ENCODE measurements at regions not wholly inside any gene's neighbourhood (a gene's known extent, or its start where the extent isn't known, plus 50 kb on each side); places are given as distances from the start of the nearest gene placed in this dataset.

- WGBS = 82% methylated on average over 5 of the region's 5 CpGs
- Histone ChIP-seq H3K4me1 (no peaks in the 10 kb centered on the region), H3K4me3 (no peak overlapping the region), H3K27me3 (no peaks in the 10 kb centered on the region), H3K27ac (replicated peaks in 1 of 4) (no peak overlapping the region), H3K36me3 (no peaks in the 10 kb centered on the region), H3K9me3 (peaks cover 0 to 5% (median 0%) of the 10 kb centered on the region in 4 donors)
- intact Hi-C loops (cut with DNase I) = no loop called here
- no peak for DNase-seq (ENCODE audit: extremely low spot score)
- TF ChIP-seq POLR2AphosphoS5 (IDR thresholded peaks at IDR 0.05) (no peak), CTCF (IDR thresholded peaks at IDR 0.05) (no peak), EP300 (IDR thresholded peaks at IDR 0.05) (no peak), POLR2A (IDR thresholded peaks at IDR 0.05; ENCODE audit: low read depth) (no peak)
Measured at GRCh38 chr11:25593221-25593620, 738.7 kb upstream of the ANO3 start.

GRCh38 chr11:25596701-25597100, 735.2 kb upstream of the ANO3 start:
- no peaks in the 10 kb centered on the region for H3K9me3 ChIP-seq
- TF ChIP-seq POLR2AphosphoS5 (IDR thresholded peaks at IDR 0.05) (no peak), POLR2A (IDR thresholded peaks at IDR 0.05; ENCODE audit: low read depth) (no peak), EP300 (IDR thresholded peaks at IDR 0.05) (no peak), CTCF (IDR thresholded peaks at IDR 0.05) (no peak)
- intact Hi-C loops (cut with DNase I) = no loop called here
- no peaks in the 10 kb centered on the region for H3K4me1 ChIP-seq
- no peak overlapping the region for H3K27ac ChIP-seq (replicated peaks in 1 of 4)
- WGBS = 74% methylated on average over 3 of the region's 3 CpGs
- no peak for DNase-seq (ENCODE audit: extremely low spot score)
- H3K36me3 ChIP-seq = no peaks in the 10 kb centered on the region
- no peaks in the 10 kb centered on the region for H3K27me3 ChIP-seq
- H3K4me3 ChIP-seq = no peak overlapping the region

- no peaks in the 10 kb centered on the region for H3K9me3 ChIP-seq
- WGBS = 57% methylated on average over 2 of the region's 2 CpGs
- TF ChIP-seq EP300 (IDR thresholded peaks at IDR 0.05) (no peak), POLR2A (IDR thresholded peaks at IDR 0.05; ENCODE audit: low read depth) (no peak), POLR2AphosphoS5 (IDR thresholded peaks at IDR 0.05) (no peak), CTCF (IDR thresholded peaks at IDR 0.05) (no peak)
Measured at GRCh38 chr11:25597696-25598095, 734.2 kb upstream of the ANO3 start.

GRCh38 chr11:25602149-25602548, 729.8 kb upstream of the ANO3 start:
- no peaks in the 10 kb centered on the region for H3K9me3 ChIP-seq
- intact Hi-C loops (cut with DNase I) = no loop called here
- no peak overlapping the region for H3K27ac ChIP-seq (replicated peaks in 1 of 4)
- H3K4me1 ChIP-seq = no peaks in the 10 kb centered on the region
- 93% methylated on average over 2 of the region's 2 CpGs for WGBS
- no peak for TF ChIP-seq POLR2AphosphoS5 (IDR thresholded peaks at IDR 0.05)
- no peak for TF ChIP-seq CTCF (IDR thresholded peaks at IDR 0.05)
- TF ChIP-seq EP300 (IDR thresholded peaks at IDR 0.05) = no peak
- no peak for TF ChIP-seq POLR2A (IDR thresholded peaks at IDR 0.05; ENCODE audit: low read depth)
- H3K27me3 ChIP-seq = no peaks in the 10 kb centered on the region
- DNase-seq (ENCODE audit: extremely low spot score) = no peak
- H3K36me3 ChIP-seq = no peaks in the 10 kb centered on the region
- no peak overlapping the region for H3K4me3 ChIP-seq

More at GRCh38 chr11:25597696-25598095, 734.2 kb upstream of the ANO3 start:
- Histone ChIP-seq H3K27me3 (no peaks in the 10 kb centered on the region), H3K4me3 (no peak overlapping the region), H3K36me3 (no peaks in the 10 kb centered on the region), H3K27ac (replicated peaks in 1 of 4) (no peak overlapping the region), H3K4me1 (no peaks in the 10 kb centered on the region)
- intact Hi-C loops (cut with DNase I) = no loop called here
- DNase-seq (ENCODE audit: extremely low spot score) = no peak

GRCh38 chr11:25602959-25603358, 729.0 kb upstream of the ANO3 start:
- TF ChIP-seq CTCF (IDR thresholded peaks at IDR 0.05) (no peak), POLR2AphosphoS5 (IDR thresholded peaks at IDR 0.05) (no peak), EP300 (IDR thresholded peaks at IDR 0.05) (no peak), POLR2A (IDR thresholded peaks at IDR 0.05; ENCODE audit: low read depth) (no peak)
- WGBS = 96% methylated on average over 2 of the region's 2 CpGs

More at GRCh38 chr11:25602959-25603358, 729.0 kb upstream of the ANO3 start:
- Histone ChIP-seq H3K4me1 (no peaks in the 10 kb centered on the region), H3K27ac (replicated peaks in 1 of 4) (no peak overlapping the region), H3K9me3 (no peaks in the 10 kb centered on the region), H3K4me3 (no peak overlapping the region), H3K36me3 (no peaks in the 10 kb centered on the region), H3K27me3 (no peaks in the 10 kb centered on the region)
- no peak for DNase-seq (ENCODE audit: extremely low spot score)
- intact Hi-C loops (cut with DNase I) = no loop called here
